SH-SY5Y (cell line): ENCODE measurements at regions not wholly inside any gene's neighbourhood (a gene's known extent, or its start where the extent isn't known, plus 50 kb on each side); places are given as distances from the start of the nearest gene placed in this dataset.

ENCODE experiments used
- GATA2 ChIP-seq: IDR thresholded peaks from 2 replicates; pipeline ENCODE4 v1.6.1; 2011; ENCODE audit warnings: mild to moderate bottlenecking, low read depth, low read length
- GATA3 ChIP-seq: IDR thresholded peaks from 2 replicates; pipeline ENCODE4 v1.6.1; 2011; ENCODE audit warnings: low read depth, mild to moderate bottlenecking, low read length, moderate library complexity

GRCh38 chr13:22470075-22470474, 710.7 kb upstream of the SGCG start:
- TF ChIP-seq GATA3 = no peak
- TF ChIP-seq GATA2 = no peak
